Prostate gland (tissue), 2 donors: ENCODE measurements at regions not wholly inside any gene's neighbourhood (a gene's known extent, or its start where the extent isn't known, plus 50 kb on each side); places are given as distances from the start of the nearest gene placed in this dataset.

ENCODE experiments used
- DNase-seq: peaks from one replicate; pipeline ENCODE4 v3.0.0-alpha.2; 2019; ENCODE audit warnings: low spot score
- H3K27ac ChIP-seq, 2 donors: fragments of 200-600 bp; sonication (generic); 2 replicates each; pipeline ENCODE4 v1.5.1; 2017 to 2019
- H3K27me3 ChIP-seq: fragments of 200-600 bp; sonication (generic); replicated peaks from 2 replicates; pipeline ENCODE4 v1.5.1; 2019; ENCODE audit not compliant: insufficient read depth
- H3K36me3 ChIP-seq, 2 donors: fragments of 200-600 bp; sonication (generic); 1 replicate in 1 of 2; 2 replicates in 1 of 2; pipeline versions ENCODE4 v1.5.1 to v1.8.1; 2017 to 2019
- H3K4me1 ChIP-seq: fragments of 200-600 bp; sonication (generic); replicated peaks from 2 replicates; pipeline ENCODE4 v1.5.1; 2019
- H3K4me3 ChIP-seq, 2 donors: fragments of 200-600 bp; sonication (generic); 2 replicates each; pipeline ENCODE4 v1.5.1; 2017 to 2019
- H3K9me3 ChIP-seq: fragments of 200-600 bp; sonication (generic); 2 replicates; pipeline ENCODE4 v1.5.1; 2017
- POLR2A ChIP-seq: fragments of 450-650 bp; IDR thresholded peaks from one replicate; pipeline ENCODE4 v1.6.1; 2016; ENCODE audit warnings: antibody characterized with exemption, mild to moderate bottlenecking
- POLR2AphosphoS5 ChIP-seq: sonication (generic); formaldehyde crosslinking; IDR thresholded peaks from one replicate; pipeline ENCODE4 v1.6.1; 2017; ENCODE audit warnings: antibody characterized with exemption
- WGBS: methylation state at CpG from one replicate; pipeline ENCODE4 v1.1.5; 2018; 5-methylcytosine and 5-hydroxymethylcytosine counted together
- intact Hi-C: fragments of 100-400 bp; cut with DNase I; formaldehyde crosslinking; loops from one replicate; pipeline ENCODE4 v1.14.2; 2022
- TF ChIP-seq, protein P1 (sequence below), 4 experiments: fragments of 200-600 bp in 2 of 4; fragments of 450-650 bp in 2 of 4; sonication (generic) in 2 of 4; IDR thresholded peaks; 1 replicate in 3 of 4; 2 replicates in 1 of 4; pipeline ENCODE4 v1.5.1; 2016 to 2019; ENCODE audit warnings: antibody characterized with exemption in 4 of 4, mild to moderate bottlenecking in 2 of 4, moderate library complexity in 2 of 4

DNA sequence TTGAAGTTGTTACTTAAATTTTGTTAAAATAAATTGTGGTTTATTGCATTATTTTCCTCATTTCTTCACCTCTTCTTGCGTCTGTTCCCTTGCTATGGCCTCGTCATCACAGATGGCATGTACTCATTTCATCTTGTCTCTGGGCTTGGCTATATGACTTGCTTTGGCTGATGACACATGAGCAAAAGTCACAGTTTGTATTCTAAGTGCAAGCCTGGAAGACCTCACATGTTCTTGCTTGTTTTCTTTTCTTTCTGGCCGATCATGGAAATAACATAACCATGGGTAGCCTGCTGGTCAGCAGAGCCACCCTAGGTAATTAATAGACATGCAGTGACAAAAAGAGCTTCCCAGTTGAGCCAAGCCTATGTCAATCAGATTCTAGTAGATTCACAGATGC lies 527.9 kb downstream of the SPRY1 start:
- intact Hi-C loops = no loop called here
- H3K27ac ChIP-seq = no peak overlapping the region

GRCh38 chr4:123929565-123929964 lies 533.0 kb downstream of the SPRY1 start:
- DNase-seq = no peak
- H3K36me3 ChIP-seq = no peaks in the 10 kb centered on the region
- H3K9me3 ChIP-seq = no peaks in the 10 kb centered on the region
- no peaks in the 10 kb centered on the region for H3K4me1 ChIP-seq
- intact Hi-C loops = no loop called here
- H3K27me3 ChIP-seq = no peaks in the 10 kb centered on the region
- TF ChIP-seq POLR2A (no peak), POLR2AphosphoS5 (no peak)
- TF ChIP-seq, protein P1, sequence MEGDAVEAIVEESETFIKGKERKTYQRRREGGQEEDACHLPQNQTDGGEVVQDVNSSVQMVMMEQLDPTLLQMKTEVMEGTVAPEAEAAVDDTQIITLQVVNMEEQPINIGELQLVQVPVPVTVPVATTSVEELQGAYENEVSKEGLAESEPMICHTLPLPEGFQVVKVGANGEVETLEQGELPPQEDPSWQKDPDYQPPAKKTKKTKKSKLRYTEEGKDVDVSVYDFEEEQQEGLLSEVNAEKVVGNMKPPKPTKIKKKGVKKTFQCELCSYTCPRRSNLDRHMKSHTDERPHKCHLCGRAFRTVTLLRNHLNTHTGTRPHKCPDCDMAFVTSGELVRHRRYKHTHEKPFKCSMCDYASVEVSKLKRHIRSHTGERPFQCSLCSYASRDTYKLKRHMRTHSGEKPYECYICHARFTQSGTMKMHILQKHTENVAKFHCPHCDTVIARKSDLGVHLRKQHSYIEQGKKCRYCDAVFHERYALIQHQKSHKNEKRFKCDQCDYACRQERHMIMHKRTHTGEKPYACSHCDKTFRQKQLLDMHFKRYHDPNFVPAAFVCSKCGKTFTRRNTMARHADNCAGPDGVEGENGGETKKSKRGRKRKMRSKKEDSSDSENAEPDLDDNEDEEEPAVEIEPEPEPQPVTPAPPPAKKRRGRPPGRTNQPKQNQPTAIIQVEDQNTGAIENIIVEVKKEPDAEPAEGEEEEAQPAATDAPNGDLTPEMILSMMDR (IDR thresholded peaks at IDR 0.05) = no peak
- H3K27ac ChIP-seq = no peak overlapping the region
- H3K4me3 ChIP-seq = no peak overlapping the region
- 78% methylated on average over 1 of the region's 1 CpG for WGBS

More for the DNA sequence above, 527.9 kb downstream of the SPRY1 start:
- TF ChIP-seq, protein P1 (IDR thresholded peaks at IDR 0.05) = no peak
- no peak for TF ChIP-seq POLR2A
- TF ChIP-seq POLR2AphosphoS5 = no peak
- Histone ChIP-seq H3K4me3 (no peak overlapping the region), H3K4me1 (no peaks in the 10 kb centered on the region), H3K27me3 (no peaks in the 10 kb centered on the region), H3K9me3 (no peaks in the 10 kb centered on the region), H3K36me3 (no peaks in the 10 kb centered on the region)
- DNase-seq = no peak
- 75% methylated on average over 3 of the region's 3 CpGs for WGBS

GRCh38 chr4:123930996-123931395 lies 534.4 kb downstream of the SPRY1 start:
- 76% methylated on average over 1 of the region's 1 CpG for WGBS
- H3K4me3 ChIP-seq = no peak overlapping the region
- no peaks in the 10 kb centered on the region for H3K27me3 ChIP-seq
- H3K36me3 ChIP-seq = no peaks in the 10 kb centered on the region
- intact Hi-C loops = no loop called here
- H3K27ac ChIP-seq = no peak overlapping the region
- DNase-seq = no peak
- no peaks in the 10 kb centered on the region for H3K4me1 ChIP-seq
- H3K9me3 ChIP-seq = no peaks in the 10 kb centered on the region
- TF ChIP-seq POLR2A = no peak
- TF ChIP-seq, protein P1 (IDR thresholded peaks at IDR 0.05) = no peak
- no peak for TF ChIP-seq POLR2AphosphoS5

GRCh38 chr4:123934096-123934495 lies 537.5 kb downstream of the SPRY1 start:
- no peak overlapping the region for H3K4me3 ChIP-seq
- intact Hi-C loops = no loop called here
- H3K9me3 ChIP-seq = no peaks in the 10 kb centered on the region
- no peaks in the 10 kb centered on the region for H3K36me3 ChIP-seq
- H3K4me1 ChIP-seq = no peaks in the 10 kb centered on the region
- TF ChIP-seq, protein P1 (IDR thresholded peaks at IDR 0.05) = no peak
- TF ChIP-seq POLR2A (no peak), POLR2AphosphoS5 (no peak)
- no peaks in the 10 kb centered on the region for H3K27me3 ChIP-seq
- no peak for DNase-seq
- H3K27ac ChIP-seq = no peak overlapping the region
- 92% methylated on average over 2 of the region's 2 CpGs for WGBS

- H3K27ac ChIP-seq = no peak overlapping the region
- TF ChIP-seq POLR2A (no peak), POLR2AphosphoS5 (no peak)
- TF ChIP-seq, protein P1 (IDR thresholded peaks at IDR 0.05) = no peak
- DNase-seq = no peak
Measured at GRCh38 chr4:123936621-123937043, 540.0 kb downstream of the SPRY1 start.

More at GRCh38 chr4:123936621-123937043, 540.0 kb downstream of the SPRY1 start:
- Histone ChIP-seq H3K9me3 (no peaks in the 10 kb centered on the region), H3K4me3 (no peak overlapping the region), H3K4me1 (no peaks in the 10 kb centered on the region), H3K36me3 (no peaks in the 10 kb centered on the region), H3K27me3 (no peaks in the 10 kb centered on the region)
- 35% methylated on average over 2 of the region's 2 CpGs for WGBS
- intact Hi-C loops = no loop called here
